GM23248 (cell line): ENCODE measurements at regions not wholly inside any gene's neighbourhood (a gene's known extent, or its start where the extent isn't known, plus 50 kb on each side); places are given as distances from the start of the nearest gene placed in this dataset.

Experiments used
- DNase-seq: peaks from one replicate; pipeline ENCODE4 v3.0.0-alpha.2; 2015
- H2AFZ ChIP-seq: fragments of 200-600 bp; sonication (generic); 2 replicates; pipeline ENCODE4 v1.6.1; 2016; ENCODE audit warnings: antibody characterized with exemption
- H3F3A ChIP-seq: fragments of 200-600 bp; sonication (generic); 2 replicates; pipeline ENCODE4 v1.6.1; 2016; ENCODE audit warnings: mild to moderate bottlenecking, antibody characterized with exemption, mixed run types; ENCODE audit not compliant: insufficient read depth
- H3K27ac ChIP-seq: fragments of 200-600 bp; sonication (generic); 2 replicates; pipeline ENCODE4 v1.5.1; 2016; ENCODE audit warnings: mild to moderate bottlenecking
- H3K27me3 ChIP-seq: fragments of 200-600 bp; sonication (generic); replicated peaks from 2 replicates; pipeline ENCODE4 v1.6.1; 2016; ENCODE audit warnings: mild to moderate bottlenecking; ENCODE audit not compliant: insufficient read depth
- H3K36me3 ChIP-seq: fragments of 200-600 bp; sonication (generic); 2 replicates; pipeline ENCODE4 v1.6.1; 2016; ENCODE audit warnings: low read depth, mild to moderate bottlenecking
- H3K4me1 ChIP-seq: fragments of 200-600 bp; sonication (generic); 2 replicates; pipeline ENCODE4 v1.6.1; 2016; ENCODE audit warnings: mild to moderate bottlenecking; ENCODE audit not compliant: insufficient read depth
- H3K4me2 ChIP-seq: fragments of 200-600 bp; sonication (generic); one replicate; pipeline ENCODE4 v1.6.1; 2016; ENCODE audit warnings: mild to moderate bottlenecking; ENCODE audit not compliant: unreplicated experiment
- H3K4me3 ChIP-seq: fragments of 200-600 bp; sonication (generic); 2 replicates; pipeline ENCODE4 v1.5.1; 2016; ENCODE audit warnings: mild to moderate bottlenecking
- H3K79me2 ChIP-seq: fragments of 200-600 bp; sonication (generic); 2 replicates; pipeline ENCODE4 v1.6.1; 2016; ENCODE audit warnings: mild to moderate bottlenecking; ENCODE audit not compliant: insufficient read depth
- H3K9ac ChIP-seq: fragments of 200-600 bp; sonication (generic); 2 replicates; pipeline ENCODE4 v1.6.1; 2016; ENCODE audit warnings: mild to moderate bottlenecking
- H3K9me2 ChIP-seq: fragments of 200-600 bp; sonication (generic); 2 replicates; pipeline ENCODE4 v1.6.1; 2016; ENCODE audit warnings: mixed run types, mild to moderate bottlenecking, moderate library complexity; ENCODE audit not compliant: insufficient read depth
- H3K9me3 ChIP-seq: fragments of 200-600 bp; sonication (generic); one replicate; pipeline ENCODE4 v1.6.1; 2017; ENCODE audit warnings: low read depth
- H4K20me1 ChIP-seq: fragments of 200-600 bp; sonication (generic); 2 replicates; pipeline ENCODE4 v1.6.0; 2016; ENCODE audit not compliant: insufficient read depth
- EZH2 ChIP-seq: fragments of 200-600 bp; sonication (generic); IDR thresholded peaks from 2 replicates; pipeline ENCODE4 v1.6.1; 2018; ENCODE audit warnings: antibody characterized with exemption, mild to moderate bottlenecking; ENCODE audit not compliant: insufficient read depth, poor library complexity, severe bottlenecking
- EZH2phosphoT487 ChIP-seq: fragments of 200-600 bp; sonication (generic); IDR thresholded peaks from 2 replicates; pipeline ENCODE4 v1.6.1; 2018; ENCODE audit warnings: antibody characterized with exemption, moderate library complexity, mild to moderate bottlenecking, low read depth; ENCODE audit not compliant: insufficient read depth
- WGBS, 2 experiments: methylation state at CpG; one replicate each; pipeline ENCODE4 v1.1.6; 2015 to 2017; ENCODE audit warnings: low lambda C conversion rate in 2 of 2, low coverage in 1 of 2; ENCODE audit errors: missing lambda C conversion rate in 2 of 2; 5-methylcytosine and 5-hydroxymethylcytosine counted together
- in situ Hi-C: fragments of 300-500 bp; cut with MboI; formaldehyde crosslinking; loops from 2 replicates; pipeline ENCODE4 v1.15.0; 2020

DNA sequence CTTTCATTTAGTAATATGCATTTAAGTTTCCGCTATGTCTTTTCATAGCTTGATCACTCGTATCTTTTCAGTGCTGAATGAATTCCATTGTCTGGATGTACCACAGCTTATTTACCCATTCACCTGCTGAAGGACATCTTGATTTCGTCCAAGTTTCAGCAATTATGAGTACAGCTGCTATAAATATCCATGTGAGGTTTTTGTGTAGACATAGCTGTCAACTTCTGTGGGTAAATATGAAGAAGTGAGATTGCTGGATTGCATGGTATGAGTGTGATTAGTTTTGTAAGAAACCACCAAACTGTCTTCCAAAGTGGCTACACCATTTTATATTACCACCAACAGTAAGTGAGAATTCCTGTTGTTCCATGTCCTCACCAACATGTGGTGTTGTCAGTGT, 79.2 kb upstream of the STMND1 start:
- H3K4me3 ChIP-seq: no peak overlapping the region
- no peak for DNase-seq
- TF ChIP-seq EZH2: no peak
- TF ChIP-seq EZH2phosphoT487: no peak
- no peaks in the 10 kb centered on the region for H3K9me3 ChIP-seq
- in situ Hi-C loops: no loop called here
- H3K4me2 ChIP-seq: no peak overlapping the region
- no peak overlapping the region for H2AFZ ChIP-seq
- H3K4me1 ChIP-seq: no peaks in the 10 kb centered on the region
- no peaks in the 10 kb centered on the region for H4K20me1 ChIP-seq
- H3K27me3 ChIP-seq: no peaks in the 10 kb centered on the region
- H3F3A ChIP-seq: peaks cover 6% of the 10 kb centered on the region; the same call in 1 of the 2 replicates
- no peaks in the 10 kb centered on the region for H3K9me2 ChIP-seq
- H3K9ac ChIP-seq: no peak overlapping the region
- no peaks in the 10 kb centered on the region for H3K36me3 ChIP-seq
- 73 to 75% methylated on average over 3 of the region's 3 CpGs for WGBS, 2 experiments
- H3K79me2 ChIP-seq: no peaks in the 10 kb centered on the region
- no peak overlapping the region for H3K27ac ChIP-seq

DNA sequence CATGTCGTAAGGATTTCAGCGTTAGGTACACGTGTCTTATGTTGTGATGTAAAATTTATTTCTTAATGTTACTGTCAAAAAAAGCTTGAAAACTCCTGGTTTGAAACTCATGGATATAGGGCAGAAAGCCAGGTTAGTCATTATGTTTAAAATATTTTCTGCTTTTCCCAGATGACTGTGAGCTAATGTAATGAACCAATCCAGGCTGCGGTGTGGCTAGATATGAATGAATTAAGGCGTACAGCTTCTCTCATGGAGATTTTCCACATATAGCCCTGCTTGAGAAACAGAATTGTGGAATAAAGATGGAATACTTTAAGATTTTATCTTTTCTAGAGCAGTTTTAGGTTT, 80.3 kb upstream of the STMND1 start:
- in situ Hi-C loops: no loop called here
- H3F3A ChIP-seq: peaks cover 6% of the 10 kb centered on the region; the same call in 1 of the 2 replicates
- H3K79me2 ChIP-seq: no peaks in the 10 kb centered on the region
- no peak overlapping the region for H3K4me3 ChIP-seq
- H3K4me1 ChIP-seq: no peaks in the 10 kb centered on the region
- WGBS, 2 experiments: 84 to 87% methylated on average over 5 of the region's 5 CpGs
- no peak overlapping the region for H2AFZ ChIP-seq
- H3K27me3 ChIP-seq: no peaks in the 10 kb centered on the region
- H3K9ac ChIP-seq: no peak overlapping the region
- no peak overlapping the region for H3K27ac ChIP-seq
- no peaks in the 10 kb centered on the region for H3K9me3 ChIP-seq
- H3K36me3 ChIP-seq: no peaks in the 10 kb centered on the region
- H4K20me1 ChIP-seq: no peaks in the 10 kb centered on the region
- no peaks in the 10 kb centered on the region for H3K9me2 ChIP-seq
- peak; percentile 73 for DNase-seq
- H3K4me2 ChIP-seq: no peak overlapping the region
- TF ChIP-seq EZH2phosphoT487 (no peak), EZH2 (no peak)

DNA sequence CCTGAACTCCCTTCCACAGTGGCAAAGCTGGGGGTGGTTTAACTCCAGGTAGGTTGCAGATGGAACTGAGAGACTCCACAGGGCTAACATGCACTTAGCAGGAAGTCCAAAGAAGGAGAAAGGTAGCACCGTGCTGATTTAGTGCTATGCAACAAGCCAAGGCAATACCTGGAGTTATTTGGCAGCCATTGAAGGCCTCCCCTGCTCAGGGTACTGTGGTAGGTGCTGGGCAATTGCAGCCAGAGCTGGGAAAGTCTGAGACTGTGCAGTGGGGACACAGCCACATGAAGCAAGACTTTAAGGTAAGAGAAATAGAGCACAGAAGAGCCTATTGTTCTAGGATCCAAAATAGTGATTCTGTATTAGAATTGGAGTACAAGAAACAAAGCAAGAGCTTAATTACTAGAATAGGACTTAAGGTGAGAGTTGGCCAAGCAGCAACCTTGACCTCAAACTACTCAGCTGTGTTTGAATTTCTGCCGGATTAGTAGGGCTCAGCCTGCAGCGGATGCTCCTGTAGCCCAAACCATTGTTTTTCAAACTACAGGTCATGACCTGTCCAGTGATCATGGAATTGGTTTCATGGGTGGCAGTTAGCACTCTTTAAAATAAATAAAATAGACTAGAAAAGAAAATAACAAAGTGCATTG, 80.8 kb upstream of the STMND1 start:
- Histone ChIP-seq H4K20me1 (no peaks in the 10 kb centered on the region), H3K79me2 (no peaks in the 10 kb centered on the region), H3K9ac (no peak overlapping the region), H3K4me3 (no peak overlapping the region), H3K4me1 (no peaks in the 10 kb centered on the region), H3F3A (peaks cover 6% of the 10 kb centered on the region; the same call in 1 of the 2 replicates), H3K27me3 (no peaks in the 10 kb centered on the region), H3K4me2 (no peak overlapping the region), H3K9me3 (no peaks in the 10 kb centered on the region), H3K36me3 (no peaks in the 10 kb centered on the region), H3K9me2 (no peaks in the 10 kb centered on the region), H3K27ac (no peak overlapping the region), H2AFZ (no peak overlapping the region)
- WGBS, 2 experiments: 75 to 90% methylated on average over 3 of the region's 3 CpGs
- DNase-seq: no peak
- TF ChIP-seq EZH2phosphoT487 (no peak), EZH2 (no peak)
- in situ Hi-C loops: no loop called here

- Histone ChIP-seq H4K20me1 (no peaks in the 10 kb centered on the region), H3K4me3 (no peak overlapping the region), H3K79me2 (no peaks in the 10 kb centered on the region), H3F3A (peaks cover 26% of the 10 kb centered on the region), H2AFZ (no peak overlapping the region), H3K27ac (no peak overlapping the region), H3K9me2 (no peaks in the 10 kb centered on the region), H3K9ac (no peak overlapping the region), H3K4me1 (peaks cover 18% of the 10 kb centered on the region), H3K4me2 (no peak overlapping the region), H3K27me3 (no peaks in the 10 kb centered on the region), H3K36me3 (no peaks in the 10 kb centered on the region), H3K9me3 (no peaks in the 10 kb centered on the region)
- in situ Hi-C loops: no loop called here
- DNase-seq: no peak
- 96 to 97% methylated on average over 5 of the region's 5 CpGs for WGBS, 2 experiments
- TF ChIP-seq EZH2phosphoT487 (no peak), EZH2 (no peak)
These were observed 83.4 kb upstream of the STMND1 start for GRCh38 chr6:17018425-17018824.

GRCh38 chr6:17017416-17017815, 84.4 kb upstream of the STMND1 start:
- no peaks in the 10 kb centered on the region for H3K36me3 ChIP-seq
- H3K9ac ChIP-seq: no peak overlapping the region
- no peaks in the 10 kb centered on the region for H3K9me2 ChIP-seq
- peaks cover 26% of the 10 kb centered on the region for H3K4me1 ChIP-seq
- H3K9me3 ChIP-seq: no peaks in the 10 kb centered on the region
- H3F3A ChIP-seq: peaks cover 29% of the 10 kb centered on the region
- in situ Hi-C loops: no loop called here
- no peaks in the 10 kb centered on the region for H3K79me2 ChIP-seq
- DNase-seq: no peak
- TF ChIP-seq EZH2 (no peak), EZH2phosphoT487 (no peak)
- 94 to 97% methylated on average over 10 of the region's 10 CpGs for WGBS, 2 experiments
- H3K4me3 ChIP-seq: no peak overlapping the region
- H3K27me3 ChIP-seq: no peaks in the 10 kb centered on the region
- no peak overlapping the region for H2AFZ ChIP-seq
- H3K4me2 ChIP-seq: no peak overlapping the region
- H3K27ac ChIP-seq: no peak overlapping the region
- H4K20me1 ChIP-seq: no peaks in the 10 kb centered on the region
